Activated CD4-positive, alpha-beta T cell treated with anti-CD3 and anti-CD28 coated beads, Interleukin-10, Interleukin-2, amounts not matched to agents 100 ng/mL and 50 ng/mL, durations not matched to agents 16 hours and 8 hours (primary cell): ENCODE measurements at regions not wholly inside any gene's neighbourhood (a gene's known extent, or its start where the extent isn't known, plus 50 kb on each side); places are given as distances from the start of the nearest gene placed in this dataset.

ENCODE experiments used
- DNase-seq: peaks from one replicate; pipeline ENCODE4 v3.0.0-alpha.2; 2020

DNA sequence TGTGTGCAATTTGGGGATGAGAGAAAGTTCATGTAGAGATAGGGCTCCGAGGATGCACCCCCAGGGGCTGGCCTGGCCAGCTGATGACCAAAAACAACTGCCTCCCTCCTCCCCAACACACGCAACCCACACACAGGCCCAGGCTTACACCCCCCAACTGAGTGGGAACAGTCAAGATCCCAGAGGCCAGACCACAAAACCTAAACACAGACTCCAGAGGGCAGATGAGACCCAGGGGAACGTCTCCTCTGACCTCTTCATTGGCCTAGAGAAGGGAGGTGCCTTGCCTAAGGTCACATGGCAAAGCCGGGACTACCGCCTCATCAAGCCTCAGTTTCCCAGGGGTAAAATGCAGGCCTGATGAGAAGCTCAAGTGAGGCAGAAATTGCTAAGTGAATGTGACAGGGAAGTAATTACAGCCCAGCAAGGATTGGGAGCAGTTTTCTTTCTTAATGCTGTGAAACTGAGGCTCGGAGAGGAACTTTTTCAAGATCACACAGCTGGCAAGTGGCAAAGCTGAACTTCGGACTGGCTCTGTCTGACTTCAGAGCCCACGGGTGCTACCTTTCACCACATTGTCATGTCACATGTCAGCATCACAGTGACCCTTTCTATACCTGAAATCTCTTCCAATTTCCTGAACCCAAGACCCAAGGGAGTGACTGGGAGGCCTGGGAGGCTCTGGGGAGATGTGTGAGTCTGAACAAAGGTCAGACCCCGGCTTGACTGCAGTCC lies 69.9 kb upstream of the WNT11 start:
- no peak for DNase-seq

DNA sequence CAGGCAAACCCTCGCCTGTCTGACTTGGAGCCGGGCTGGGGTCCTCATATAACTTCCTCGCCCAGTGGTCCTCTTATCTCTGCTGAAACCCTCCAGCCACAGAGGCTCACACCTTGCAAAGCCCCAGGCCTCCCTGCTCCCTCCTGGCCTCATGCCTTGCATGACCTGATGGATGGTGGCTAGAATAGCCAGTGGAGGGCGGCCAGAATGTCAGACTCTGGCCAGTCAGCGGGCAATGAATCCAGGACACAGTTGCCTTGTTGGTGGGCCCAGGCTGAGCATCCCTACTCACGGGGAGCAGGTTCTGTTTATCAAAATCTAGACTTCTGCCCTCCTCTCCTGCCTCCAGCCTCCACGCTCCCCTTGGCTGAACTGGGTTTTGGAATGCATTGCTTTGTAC lies 69.1 kb upstream of the WNT11 start:
- DNase-seq, result no peak

DNA sequence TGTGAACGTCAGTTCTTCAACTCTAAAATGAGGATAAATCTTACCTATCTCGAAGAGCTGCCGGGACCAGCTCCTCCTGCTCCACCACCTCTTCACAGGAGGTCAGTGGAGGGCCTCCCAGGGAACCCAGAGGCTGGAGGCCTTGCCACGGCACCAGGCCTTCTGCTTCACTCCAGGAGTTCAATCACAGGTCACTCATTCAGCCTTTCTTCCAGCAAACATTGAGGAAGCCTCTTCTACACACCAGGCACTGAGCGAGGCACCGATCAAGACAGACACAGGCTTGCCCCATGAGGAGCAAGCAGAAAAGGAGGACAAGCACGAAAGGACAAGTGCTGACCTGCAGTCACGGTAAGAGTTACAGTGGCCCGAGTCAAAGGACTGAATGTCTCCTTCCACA lies 64.8 kb upstream of the WNT11 start:
- no peak for DNase-seq

DNA sequence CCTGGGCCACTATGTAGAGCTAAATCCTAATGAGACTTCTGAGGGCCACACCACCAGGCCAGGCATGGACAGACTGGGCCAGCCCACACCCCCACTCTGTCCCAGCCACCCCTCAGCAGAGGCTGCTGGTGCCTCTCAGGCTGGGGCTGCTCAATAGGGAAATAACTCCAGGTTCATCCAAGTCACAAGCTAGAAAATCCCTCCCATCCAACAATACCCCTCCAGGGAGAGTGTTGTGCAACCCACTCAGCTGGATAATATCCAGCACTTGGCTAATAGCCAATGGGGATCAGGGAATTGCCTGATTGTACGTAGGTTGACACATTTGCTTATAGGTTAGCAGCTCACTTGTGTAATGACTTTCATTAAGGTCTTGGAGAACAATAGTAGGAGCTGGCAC lies 64.1 kb upstream of the WNT11 start:
- no peak for DNase-seq

DNA sequence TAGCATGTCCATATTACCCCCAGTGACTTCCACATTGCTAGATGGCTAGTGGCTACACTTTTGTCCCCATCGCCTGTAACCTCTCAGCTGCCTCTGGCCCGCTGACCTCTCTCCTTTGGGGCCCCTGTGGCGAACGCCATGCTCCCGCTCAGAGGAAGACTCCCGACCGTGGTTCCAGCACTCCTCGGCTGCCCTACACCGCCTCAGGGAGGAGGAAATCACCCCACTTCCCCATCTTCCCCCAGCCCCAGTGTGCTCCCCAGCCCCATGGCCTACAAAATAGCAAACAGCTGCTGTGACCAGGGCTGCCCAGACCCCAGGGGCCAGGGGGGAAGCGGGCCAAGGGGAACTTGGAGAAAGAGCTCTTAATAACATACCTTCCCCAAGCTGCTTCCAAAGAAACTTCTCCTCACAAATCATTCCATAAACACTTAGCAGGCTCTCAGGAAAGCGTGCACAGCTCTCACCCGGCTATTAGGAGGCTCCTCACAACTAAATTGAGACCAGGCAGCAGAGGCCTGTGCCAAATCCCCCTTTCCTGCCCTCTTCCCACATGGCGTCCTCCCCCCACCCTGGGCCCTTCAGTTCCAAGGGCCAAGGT lies 63.5 kb upstream of the WNT11 start:
- DNase-seq, result no peak

DNA sequence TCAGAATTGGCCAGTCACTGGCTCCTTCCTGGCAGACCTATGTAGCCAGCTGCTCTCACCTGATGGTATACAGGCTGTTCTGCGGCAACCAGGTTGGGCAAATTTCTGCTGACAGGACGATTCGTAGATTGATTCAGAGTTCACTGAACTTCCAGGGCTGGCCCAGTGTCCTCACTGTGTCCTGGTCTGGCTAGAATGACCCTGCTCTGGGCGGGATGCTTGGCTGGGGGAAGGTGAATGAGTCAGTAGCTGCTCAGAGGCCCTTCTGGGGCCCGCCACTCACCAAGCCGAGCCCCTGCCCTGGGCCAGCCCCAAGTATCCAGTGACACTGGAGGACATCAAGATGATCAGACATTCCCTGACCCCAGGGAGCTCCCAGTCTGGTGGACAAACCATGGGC lies 62.9 kb upstream of the WNT11 start:
- no peak for DNase-seq

DNA sequence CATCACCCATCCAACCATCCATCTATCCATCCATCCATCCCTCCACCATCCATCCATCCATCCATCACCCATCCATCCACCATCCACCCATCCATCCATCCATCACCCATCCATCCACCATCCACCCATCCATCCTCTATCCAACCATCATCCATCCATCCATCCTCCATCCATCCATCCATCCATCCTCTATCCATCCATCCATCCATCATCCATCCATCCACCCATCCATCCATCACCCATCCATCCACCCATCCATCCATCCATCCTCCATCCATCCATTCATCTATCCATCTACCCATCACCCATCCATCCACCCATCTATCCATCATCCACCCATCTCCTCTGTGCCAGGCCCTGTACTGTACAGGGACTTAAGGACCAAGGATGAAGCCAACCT lies 62.2 kb upstream of the WNT11 start:
- DNase-seq, result no peak

DNA sequence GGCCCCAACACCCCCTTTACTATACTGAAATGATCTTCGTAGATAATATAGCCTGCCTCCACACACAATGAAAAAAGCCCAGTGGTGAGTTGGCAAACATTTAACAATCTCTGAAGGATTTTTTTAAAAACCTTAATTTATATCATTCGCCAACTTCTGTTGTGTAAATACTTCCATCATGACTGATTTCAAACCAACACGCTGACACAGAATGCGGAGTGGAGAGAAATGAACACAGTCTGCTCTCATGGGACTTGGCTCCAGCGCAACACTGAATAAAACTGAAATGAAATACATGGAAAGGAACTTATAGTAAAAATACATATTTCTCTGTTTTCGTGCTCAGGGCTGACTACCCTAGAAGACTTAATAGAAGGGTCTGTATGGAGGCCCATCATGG lies 61.3 kb upstream of the WNT11 start:
- DNase-seq, result no peak

DNA sequence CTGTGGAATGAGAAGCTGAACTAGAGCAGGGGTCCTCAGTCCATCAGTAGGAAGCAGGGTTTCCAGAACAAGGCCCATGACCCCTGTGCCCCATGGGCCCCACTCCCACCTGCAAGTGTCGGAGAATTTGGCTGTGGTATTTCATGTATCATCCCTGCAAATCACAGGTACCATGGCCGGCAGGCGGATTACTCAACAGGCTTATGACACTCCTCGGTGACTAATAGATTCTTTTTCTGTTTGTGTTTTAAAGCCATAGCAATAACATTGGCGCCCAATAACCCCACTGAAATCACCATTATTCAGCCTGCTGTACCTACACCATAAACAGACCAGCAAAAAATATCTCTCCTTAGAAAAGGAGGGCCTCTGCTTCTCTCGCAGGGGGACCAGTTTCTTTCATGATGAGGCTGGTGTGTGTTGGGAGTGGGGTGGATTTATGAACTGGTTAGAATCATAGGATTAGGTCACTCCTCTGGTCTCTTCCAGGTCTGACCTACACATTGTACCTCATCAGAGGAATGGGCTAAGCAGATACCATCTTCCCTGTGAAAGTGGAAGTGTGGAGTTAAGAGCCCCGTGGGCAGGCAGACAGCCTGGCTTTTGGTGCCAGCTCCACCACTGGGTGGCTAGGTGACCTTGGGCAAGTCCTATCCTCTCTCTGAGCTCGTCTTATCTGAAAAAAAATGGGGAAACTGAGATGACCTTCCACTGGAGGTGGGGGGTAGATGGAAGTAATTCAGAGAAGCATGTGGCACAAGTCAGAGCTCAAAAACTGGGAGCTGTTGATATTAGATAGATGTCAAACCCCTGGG lies 60.2 kb upstream of the WNT11 start:
- DNase-seq, result no peak

DNA sequence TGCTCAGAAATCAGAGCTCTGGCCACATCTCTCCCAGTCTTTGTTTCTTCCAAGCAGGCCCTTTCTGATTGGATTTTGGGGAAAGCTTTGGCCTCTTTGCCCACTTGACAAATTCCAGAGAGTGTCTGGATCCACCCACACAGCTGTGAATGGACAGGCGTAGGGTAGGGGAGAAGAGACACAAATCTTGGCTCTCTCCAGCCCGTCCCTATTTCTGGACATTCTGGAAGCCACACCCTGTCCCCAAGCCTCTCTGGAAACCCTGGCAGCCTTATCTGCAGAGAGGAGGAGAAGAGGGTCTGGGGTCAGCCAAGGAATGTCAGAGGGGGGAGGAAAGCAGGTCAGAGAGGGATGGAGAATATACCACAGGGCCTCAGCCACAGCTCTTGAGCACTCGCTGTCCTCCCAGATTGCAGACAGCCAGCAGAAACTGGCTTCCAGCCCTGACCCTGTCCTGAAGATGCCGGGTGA lies 59.5 kb upstream of the WNT11 start:
- no peak for DNase-seq

DNA sequence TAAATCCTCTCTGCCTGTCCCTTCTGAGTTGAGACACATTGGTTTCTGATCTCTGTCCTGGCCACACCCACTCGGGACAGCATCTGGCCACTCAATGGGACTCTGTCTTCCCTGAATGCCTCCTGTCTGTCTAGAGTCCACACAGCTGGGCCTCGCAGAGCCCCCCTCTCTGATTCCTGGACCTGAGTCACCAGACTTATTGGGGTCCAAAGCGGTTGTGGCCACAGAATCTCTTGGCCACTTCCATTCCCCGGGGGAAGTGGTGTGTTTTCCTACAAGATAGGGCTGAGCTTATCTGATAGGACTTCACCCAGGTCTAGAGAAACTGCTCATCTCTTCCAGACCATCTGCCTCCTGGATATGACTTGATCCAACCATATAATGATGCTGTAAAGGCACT lies 57.4 kb upstream of the WNT11 start:
- no peak for DNase-seq

DNA sequence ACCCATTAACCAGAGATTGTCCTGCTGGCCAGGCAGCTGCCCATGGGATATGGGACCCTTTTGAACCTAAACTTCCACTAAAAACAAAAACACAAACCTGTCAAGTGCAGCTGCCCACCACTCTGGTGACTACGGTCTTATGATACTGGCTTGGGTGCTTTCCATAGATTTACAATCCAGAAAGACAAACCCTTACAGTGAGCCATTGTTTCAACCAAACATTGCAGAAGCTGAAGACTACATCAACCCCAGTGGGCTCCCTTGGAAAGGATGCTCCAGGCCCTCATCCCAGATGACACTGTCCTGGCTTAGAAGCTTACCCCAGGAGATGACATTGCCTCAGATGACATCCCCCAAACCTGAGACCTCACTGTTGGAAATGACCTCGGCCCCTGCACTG lies 56.9 kb upstream of the WNT11 start:
- no peak for DNase-seq

DNA sequence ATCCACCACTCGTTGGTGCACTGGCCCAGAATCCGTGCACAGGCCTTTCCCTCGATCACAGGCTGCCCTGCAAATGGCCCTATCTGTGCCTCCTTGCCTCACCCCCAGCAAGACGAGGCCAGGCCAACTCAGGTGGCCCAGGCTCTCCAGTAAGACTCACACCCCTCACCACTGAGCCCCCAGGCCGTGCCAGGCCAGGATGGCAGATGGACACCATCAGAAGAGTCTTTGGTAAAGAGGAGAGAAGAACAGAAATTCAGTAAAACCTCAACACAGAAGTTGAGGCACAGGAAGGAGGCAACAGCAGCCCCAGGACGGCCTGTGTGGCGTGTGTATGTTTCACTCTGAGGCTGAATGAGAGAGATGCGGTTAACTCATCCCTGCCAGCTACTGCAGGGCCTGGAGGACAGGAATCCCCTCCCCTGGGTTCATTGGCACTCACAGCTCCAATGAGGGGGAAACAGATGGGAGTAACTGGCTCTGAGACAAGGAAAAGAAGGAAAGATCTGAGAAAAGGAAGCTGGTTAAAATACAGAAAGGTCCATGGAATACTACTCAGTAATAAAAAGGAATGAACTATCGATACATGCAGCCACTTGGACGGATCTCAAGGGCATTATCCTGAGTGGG lies 54.1 kb upstream of the WNT11 start:
- no peak for DNase-seq

DNA sequence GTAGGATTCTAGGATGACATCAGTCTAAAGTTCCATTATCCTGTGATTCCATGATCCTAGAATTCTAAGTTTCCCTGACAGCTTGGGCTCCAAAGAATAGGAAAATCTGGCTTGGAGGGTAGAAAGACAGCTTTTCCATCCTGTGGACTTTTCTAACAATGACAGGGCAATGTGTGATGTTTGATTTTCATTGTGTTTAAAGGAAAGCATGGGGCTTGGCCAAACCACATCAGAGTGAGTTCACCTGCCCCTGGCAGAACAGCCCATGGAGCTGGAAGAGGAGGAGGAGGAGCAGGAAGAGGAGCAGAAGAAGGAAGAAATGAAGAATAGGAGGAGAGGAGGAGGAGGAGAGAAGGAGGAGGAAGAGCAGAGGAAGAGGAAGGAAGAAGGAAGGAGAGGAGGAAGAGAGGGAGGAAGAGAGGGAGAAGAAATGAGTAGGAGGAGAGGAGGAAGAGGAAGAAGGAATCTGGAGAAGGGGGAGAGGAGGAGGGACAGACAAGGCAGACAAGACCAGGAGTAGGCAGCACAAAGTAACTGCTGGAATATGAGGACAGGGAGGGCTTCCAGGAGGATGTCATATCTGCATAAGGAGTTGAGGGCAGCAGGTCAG lies 53.1 kb upstream of the WNT11 start:
- no peak for DNase-seq

DNA sequence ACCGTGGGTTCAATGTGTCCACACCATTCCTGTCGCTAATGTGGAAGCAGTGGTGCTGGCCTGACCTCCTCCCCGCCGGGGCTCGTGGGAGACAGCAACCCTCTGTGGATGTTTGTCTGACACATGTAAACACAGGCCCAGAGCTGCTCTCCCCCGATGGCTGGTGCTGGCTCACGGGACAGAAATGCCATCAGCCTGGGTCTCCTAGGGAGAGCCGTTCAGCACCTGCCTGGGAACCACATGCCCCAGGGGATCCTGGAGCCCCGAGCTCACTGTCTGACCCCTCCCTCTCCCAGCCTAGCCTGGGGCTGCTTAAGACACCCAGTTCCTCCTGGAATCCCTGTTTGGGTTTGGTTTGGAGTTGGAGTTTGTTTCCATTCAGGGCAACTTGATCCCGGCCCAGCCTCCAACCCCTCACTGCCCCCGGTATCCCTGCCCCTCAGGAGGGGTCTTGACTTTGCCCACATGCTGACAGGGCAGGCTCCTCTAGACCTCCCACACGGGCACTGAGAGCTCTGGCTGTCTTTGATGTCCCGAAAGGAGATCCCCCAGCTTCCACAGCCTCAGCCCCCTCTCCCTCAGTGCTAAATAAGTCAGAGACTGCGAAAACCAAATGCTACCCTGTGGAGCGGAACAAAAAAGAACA lies 50.9 kb upstream of the WNT11 start:
- no peak for DNase-seq

DNA sequence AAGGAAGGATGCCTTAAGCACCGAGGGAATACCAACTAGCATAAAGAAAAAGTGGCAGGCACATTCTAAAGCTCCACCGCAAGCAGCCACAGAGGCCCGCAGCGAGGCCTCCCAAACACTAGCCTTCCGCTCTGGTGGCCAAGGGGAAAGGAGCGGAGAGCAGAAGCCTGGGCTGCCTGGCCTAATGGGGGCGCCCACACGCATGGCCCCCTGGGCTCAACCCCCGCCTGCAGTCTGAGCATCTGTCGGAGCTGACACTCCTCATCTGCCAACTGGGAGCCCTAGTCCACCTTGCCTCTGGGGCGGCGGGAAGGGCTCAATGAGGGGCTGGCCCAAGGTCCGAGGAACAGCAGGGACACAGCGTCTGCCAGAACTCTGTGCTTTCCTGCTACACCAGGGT lies 50.1 kb upstream of the WNT11 start:
- DNase-seq, result no peak
